ENCODE measurements at regions not wholly inside any gene's neighbourhood (a gene's known extent, or its start where the extent isn't known, plus 50 kb on each side); places are given as distances from the start of the nearest gene placed in this dataset.

DNA sequence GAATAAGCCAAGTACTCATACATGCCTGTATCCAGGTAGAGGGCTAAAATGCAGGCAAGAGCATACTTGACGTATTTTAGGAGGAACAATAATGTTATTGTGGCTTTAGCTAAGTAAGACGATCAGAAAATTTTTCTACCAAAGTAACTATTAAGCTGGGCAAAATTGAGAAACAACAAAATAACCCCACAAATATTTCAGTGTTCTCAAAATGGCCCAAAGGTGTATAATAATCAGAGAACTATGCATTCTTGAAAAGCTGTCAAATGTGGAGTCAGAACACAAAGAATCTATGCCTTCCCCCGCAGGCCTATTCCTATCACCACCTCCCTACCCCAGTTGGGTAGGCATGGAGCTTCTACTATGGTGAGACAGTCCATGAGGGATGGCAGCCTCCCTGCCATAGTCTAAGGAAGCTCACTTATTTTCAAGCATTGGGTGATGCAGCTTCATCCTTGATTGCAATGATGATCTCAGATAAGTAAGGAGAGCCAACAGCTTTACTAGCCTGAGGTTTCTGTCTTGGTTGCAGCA lies 1132.5 kb upstream of the SPRY2 start:
- Histone ChIP-seq H3K27me3 (ENCODE audit: control insufficient read depth in 5 of 5, insufficient read depth in 4 of 5, low read length in 5 of 5) (no peaks in the 10 kb centered on the region), H3K9ac (ENCODE audit: low read length in 5 of 5) (no peak overlapping the region), H3K9me3 (ENCODE audit: control insufficient read depth in 5 of 5, low read length in 5 of 5) (peaks cover 0 to 2% (median 0%) of the 10 kb centered on the region in 5 donors), H3K27ac (ENCODE audit: low read depth, low read length) (no peak overlapping the region), H3K36me3 (ENCODE audit: control insufficient read depth in 5 of 5, insufficient read depth in 5 of 5, low read length in 5 of 5) (no peaks in the 10 kb centered on the region), H3K4me3 (ENCODE audit: low read depth in 1 of 5, low read length in 5 of 5) (no peak overlapping the region), H3K4me1 (ENCODE audit: control insufficient read depth in 5 of 5, insufficient read depth in 5 of 5, low read length in 5 of 5) (no peaks in the 10 kb centered on the region)

DNA sequence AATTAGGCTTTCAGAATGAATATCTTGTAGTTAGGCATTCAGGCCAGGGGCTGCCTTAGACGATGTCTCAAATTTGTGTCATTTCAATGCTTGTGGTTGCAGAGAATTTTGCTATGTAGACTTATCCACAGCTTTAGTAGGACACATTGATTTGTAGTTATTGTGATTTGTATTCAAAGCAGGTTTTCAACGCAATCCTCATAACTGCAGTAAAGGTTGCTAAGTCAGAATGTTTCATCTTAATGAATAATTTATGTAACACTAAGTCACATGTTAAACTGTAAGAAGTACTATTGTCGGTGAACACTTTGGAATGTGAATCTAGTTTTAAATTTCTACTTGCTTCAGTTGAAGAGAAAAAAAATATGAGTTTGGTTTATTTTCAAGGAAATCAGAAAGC lies 1117.2 kb upstream of the SPRY2 start:
- no peaks in the 10 kb centered on the region for H3K36me3 ChIP-seq (ENCODE audit: control insufficient read depth in 5 of 5, insufficient read depth in 5 of 5, low read length in 5 of 5)
- H3K27ac ChIP-seq (ENCODE audit: low read depth, low read length) = no peak overlapping the region
- no peak overlapping the region for H3K4me3 ChIP-seq (ENCODE audit: low read depth in 1 of 5, low read length in 5 of 5)
- H3K9ac ChIP-seq (ENCODE audit: low read length in 5 of 5) = no peak overlapping the region
- no peaks in the 10 kb centered on the region for H3K4me1 ChIP-seq (ENCODE audit: control insufficient read depth in 5 of 5, insufficient read depth in 5 of 5, low read length in 5 of 5)
- no peaks in the 10 kb centered on the region for H3K27me3 ChIP-seq (ENCODE audit: control insufficient read depth in 5 of 5, insufficient read depth in 4 of 5, low read length in 5 of 5)
- no peaks in the 10 kb centered on the region for H3K9me3 ChIP-seq (ENCODE audit: control insufficient read depth in 5 of 5, low read length in 5 of 5)

DNA sequence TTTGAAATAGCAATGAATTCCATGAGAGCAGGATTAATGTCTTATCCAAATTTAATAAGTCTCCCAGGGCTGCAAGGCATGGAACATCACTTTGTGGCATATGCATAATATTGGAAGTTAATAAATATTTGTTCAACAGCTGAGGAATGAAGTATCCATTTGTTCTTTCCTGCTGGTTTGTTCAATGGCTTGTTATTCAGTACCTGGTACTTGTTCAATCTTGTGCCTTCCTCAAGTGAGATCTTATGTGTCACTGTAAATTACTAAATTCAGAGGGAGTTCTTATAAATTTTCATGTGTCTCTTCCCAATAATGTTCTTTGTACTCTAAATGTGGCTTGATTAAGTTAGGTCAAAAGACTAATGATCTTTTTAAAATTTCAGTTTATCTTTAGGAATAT lies 1105.5 kb upstream of the SPRY2 start:
- no peak overlapping the region for H3K4me3 ChIP-seq (ENCODE audit: low read depth in 1 of 5, low read length in 5 of 5)
- no peak overlapping the region for H3K27ac ChIP-seq (ENCODE audit: low read depth, low read length)
- no peaks in the 10 kb centered on the region for H3K4me1 ChIP-seq (ENCODE audit: control insufficient read depth in 5 of 5, insufficient read depth in 5 of 5, low read length in 5 of 5)
- H3K36me3 ChIP-seq (ENCODE audit: control insufficient read depth in 5 of 5, insufficient read depth in 5 of 5, low read length in 5 of 5) = no peaks in the 10 kb centered on the region
- H3K27me3 ChIP-seq (ENCODE audit: control insufficient read depth in 5 of 5, insufficient read depth in 4 of 5, low read length in 5 of 5) = no peaks in the 10 kb centered on the region
- H3K9me3 ChIP-seq (ENCODE audit: control insufficient read depth in 5 of 5, low read length in 5 of 5) = no peaks in the 10 kb centered on the region
- H3K9ac ChIP-seq (ENCODE audit: low read length in 5 of 5) = no peak overlapping the region

DNA sequence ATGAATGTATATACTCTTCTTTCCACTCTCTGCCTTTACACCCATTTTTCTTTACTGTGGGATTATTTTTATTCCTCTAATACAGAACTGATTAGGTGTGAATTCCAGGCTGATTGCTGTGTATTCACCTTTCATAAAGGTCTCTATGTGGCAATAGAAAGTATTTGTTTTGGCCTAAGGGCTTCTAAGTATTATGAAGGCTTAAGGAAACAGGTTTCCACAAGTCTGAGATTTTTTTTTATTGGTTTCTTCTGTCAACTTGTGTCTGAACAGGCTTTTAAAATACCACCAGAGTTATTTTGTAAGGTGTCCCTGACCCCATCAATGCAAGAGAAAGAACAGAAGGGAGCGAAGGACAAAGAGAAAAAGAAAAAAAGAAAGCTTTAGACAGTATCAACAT lies 1102.0 kb upstream of the SPRY2 start:
- no peaks in the 10 kb centered on the region for H3K9me3 ChIP-seq (ENCODE audit: control insufficient read depth in 5 of 5, low read length in 5 of 5)
- no peak overlapping the region for H3K27ac ChIP-seq (ENCODE audit: low read depth, low read length)
- H3K4me3 ChIP-seq (ENCODE audit: low read depth in 1 of 5, low read length in 5 of 5) = no peak overlapping the region
- H3K4me1 ChIP-seq (ENCODE audit: control insufficient read depth in 5 of 5, insufficient read depth in 5 of 5, low read length in 5 of 5) = no peaks in the 10 kb centered on the region
- no peaks in the 10 kb centered on the region for H3K36me3 ChIP-seq (ENCODE audit: control insufficient read depth in 5 of 5, insufficient read depth in 5 of 5, low read length in 5 of 5)
- H3K9ac ChIP-seq (ENCODE audit: low read length in 5 of 5) = no peak overlapping the region
- no peaks in the 10 kb centered on the region for H3K27me3 ChIP-seq (ENCODE audit: control insufficient read depth in 5 of 5, insufficient read depth in 4 of 5, low read length in 5 of 5)

DNA sequence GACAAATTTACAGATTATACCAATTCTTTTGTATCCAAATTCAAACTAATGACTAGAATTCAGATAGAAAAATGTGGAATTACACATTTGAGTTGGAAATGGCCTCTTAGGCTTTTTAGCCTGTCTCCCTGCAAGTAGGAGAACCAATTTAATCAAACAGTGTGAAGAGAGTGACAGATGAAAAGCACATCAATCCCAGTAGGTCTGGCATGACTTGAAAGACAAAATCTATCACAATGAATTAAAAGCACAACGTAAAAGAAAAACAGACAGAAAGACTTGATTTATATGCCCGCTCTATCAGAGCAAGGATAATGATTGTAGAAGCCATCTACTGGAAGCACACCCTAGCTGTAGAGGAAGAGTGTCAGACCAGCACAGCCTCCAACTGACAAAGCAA lies 1084.4 kb upstream of the SPRY2 start:
- no peak overlapping the region for H3K4me3 ChIP-seq (ENCODE audit: low read depth in 1 of 5, low read length in 5 of 5)
- H3K9ac ChIP-seq (ENCODE audit: low read length in 5 of 5) = no peak overlapping the region
- no peaks in the 10 kb centered on the region for H3K4me1 ChIP-seq (ENCODE audit: control insufficient read depth in 5 of 5, insufficient read depth in 5 of 5, low read length in 5 of 5)
- peaks cover 0 to 4% (median 0%) of the 10 kb centered on the region in 5 donors for H3K9me3 ChIP-seq (ENCODE audit: control insufficient read depth in 5 of 5, low read length in 5 of 5)
- H3K27ac ChIP-seq (ENCODE audit: low read depth, low read length) = no peak overlapping the region
- no peaks in the 10 kb centered on the region for H3K27me3 ChIP-seq (ENCODE audit: control insufficient read depth in 5 of 5, insufficient read depth in 4 of 5, low read length in 5 of 5)
- no peaks in the 10 kb centered on the region for H3K36me3 ChIP-seq (ENCODE audit: control insufficient read depth in 5 of 5, insufficient read depth in 5 of 5, low read length in 5 of 5)

DNA sequence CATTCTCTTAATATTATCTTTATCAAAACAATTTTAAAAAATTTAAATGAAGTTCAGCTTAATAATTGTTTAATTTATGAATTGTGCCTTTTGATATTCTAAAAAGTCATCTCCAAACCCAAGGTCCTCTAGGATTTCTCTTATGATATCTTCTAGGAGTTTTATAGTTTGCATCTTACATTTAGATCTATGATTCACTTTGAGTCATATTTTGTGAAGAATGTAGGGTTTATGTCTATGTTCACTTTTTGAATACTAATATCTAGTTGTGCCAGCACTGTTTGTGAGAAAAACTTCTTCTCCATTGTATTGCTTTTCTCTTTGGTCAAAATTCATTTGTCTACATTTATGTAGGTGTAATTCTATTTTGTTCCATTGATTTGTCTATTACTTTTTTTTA lies 1068.4 kb upstream of the SPRY2 start:
- Histone ChIP-seq H3K4me3 (ENCODE audit: low read depth in 1 of 5, low read length in 5 of 5) (no peak overlapping the region), H3K9ac (ENCODE audit: low read length in 5 of 5) (no peak overlapping the region), H3K27me3 (ENCODE audit: control insufficient read depth in 5 of 5, insufficient read depth in 4 of 5, low read length in 5 of 5) (no peaks in the 10 kb centered on the region)

DNA sequence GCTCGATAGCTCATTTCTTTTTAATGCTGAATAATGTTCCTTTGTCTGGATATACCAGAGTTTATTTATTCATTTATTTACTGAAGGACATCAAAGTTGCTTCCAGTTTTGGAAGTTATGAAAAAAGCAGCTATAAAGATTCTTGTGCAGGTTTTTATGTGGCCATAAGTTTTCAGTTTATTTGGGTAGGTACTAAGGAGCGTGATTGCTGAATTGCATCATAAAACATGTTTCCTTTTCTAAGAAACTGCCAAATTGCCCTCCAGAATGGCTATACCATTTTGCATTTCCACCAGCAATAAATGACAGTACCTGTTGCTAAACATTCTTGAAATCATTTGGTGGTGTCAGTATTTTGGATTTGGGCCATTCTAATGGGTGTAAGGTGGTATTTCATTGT lies 1067.7 kb upstream of the SPRY2 start:
- Histone ChIP-seq H3K27ac (ENCODE audit: low read depth, low read length) (no peak overlapping the region), H3K9me3 (ENCODE audit: control insufficient read depth in 5 of 5, low read length in 5 of 5) (no peaks in the 10 kb centered on the region), H3K9ac (ENCODE audit: low read length in 5 of 5) (no peak overlapping the region), H3K4me1 (ENCODE audit: control insufficient read depth in 5 of 5, insufficient read depth in 5 of 5, low read length in 5 of 5) (no peaks in the 10 kb centered on the region), H3K4me3 (ENCODE audit: low read depth in 1 of 5, low read length in 5 of 5) (no peak overlapping the region), H3K36me3 (ENCODE audit: control insufficient read depth in 5 of 5, insufficient read depth in 5 of 5, low read length in 5 of 5) (no peaks in the 10 kb centered on the region), H3K27me3 (ENCODE audit: control insufficient read depth in 5 of 5, insufficient read depth in 4 of 5, low read length in 5 of 5) (no peaks in the 10 kb centered on the region)

More for the DNA sequence above, 1068.4 kb upstream of the SPRY2 start:
- no peaks in the 10 kb centered on the region for H3K36me3 ChIP-seq (ENCODE audit: control insufficient read depth in 5 of 5, insufficient read depth in 5 of 5, low read length in 5 of 5)
- no peak overlapping the region for H3K27ac ChIP-seq (ENCODE audit: low read depth, low read length)
- no peaks in the 10 kb centered on the region for H3K9me3 ChIP-seq (ENCODE audit: control insufficient read depth in 5 of 5, low read length in 5 of 5)
- no peaks in the 10 kb centered on the region for H3K4me1 ChIP-seq (ENCODE audit: control insufficient read depth in 5 of 5, insufficient read depth in 5 of 5, low read length in 5 of 5)

DNA sequence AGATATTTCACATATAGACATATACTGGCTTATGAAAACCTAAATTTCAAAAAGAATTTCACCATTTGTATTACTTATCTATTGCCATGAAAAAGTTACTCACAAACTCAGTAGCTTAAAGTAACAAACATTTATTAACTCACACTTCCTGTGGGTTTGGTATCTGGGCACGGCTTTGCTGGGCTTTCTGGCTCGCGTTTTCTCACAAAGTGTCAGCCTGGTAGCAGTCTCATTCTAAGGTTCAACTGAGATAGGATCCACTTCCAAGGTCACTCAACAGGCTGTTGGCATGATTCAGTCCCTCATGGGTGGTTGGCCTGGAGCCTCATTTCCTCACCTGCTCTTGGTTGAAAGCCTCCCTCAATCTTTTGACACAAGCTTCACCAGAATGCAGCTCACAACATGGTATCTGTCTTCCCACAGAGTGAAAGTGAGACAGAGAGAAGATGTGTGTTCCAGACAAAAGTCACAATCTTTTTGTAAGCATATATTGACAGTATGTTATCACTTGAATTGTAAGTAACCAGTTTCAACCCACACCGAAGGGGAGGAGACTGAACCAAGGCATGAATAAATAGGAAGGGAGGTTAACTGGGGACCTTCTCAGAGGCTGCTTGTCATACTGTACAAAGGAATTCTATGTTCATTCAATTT lies 1065.8 kb upstream of the SPRY2 start:
- H3K9me3 ChIP-seq (ENCODE audit: control insufficient read depth in 5 of 5, low read length in 5 of 5) = no peaks in the 10 kb centered on the region
- no peaks in the 10 kb centered on the region for H3K36me3 ChIP-seq (ENCODE audit: control insufficient read depth in 5 of 5, insufficient read depth in 5 of 5, low read length in 5 of 5)
- no peak overlapping the region for H3K27ac ChIP-seq (ENCODE audit: low read depth, low read length)
- no peak overlapping the region for H3K4me3 ChIP-seq (ENCODE audit: low read depth in 1 of 5, low read length in 5 of 5)
- H3K4me1 ChIP-seq (ENCODE audit: control insufficient read depth in 5 of 5, insufficient read depth in 5 of 5, low read length in 5 of 5) = no peaks in the 10 kb centered on the region
- no peak overlapping the region for H3K9ac ChIP-seq (ENCODE audit: low read length in 5 of 5)
- no peaks in the 10 kb centered on the region for H3K27me3 ChIP-seq (ENCODE audit: control insufficient read depth in 5 of 5, insufficient read depth in 4 of 5, low read length in 5 of 5)

DNA sequence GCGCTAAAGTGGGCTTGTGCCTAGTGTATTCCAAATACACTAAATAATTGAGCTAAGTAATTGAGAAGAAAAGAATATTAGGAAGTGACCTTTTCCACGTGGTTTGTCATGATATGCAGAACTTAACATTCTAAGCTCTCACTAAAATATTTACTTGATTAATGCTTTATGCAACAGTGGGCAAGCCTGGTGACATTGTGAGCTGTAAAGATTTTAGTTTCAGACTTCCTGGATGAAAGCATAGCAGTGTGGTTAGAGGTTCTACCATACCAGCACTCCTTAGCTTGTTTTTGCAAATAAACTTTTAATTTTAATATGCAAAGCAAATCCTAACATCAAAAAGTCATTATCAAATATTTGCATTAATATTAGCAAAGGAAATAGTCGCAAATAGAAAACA lies 1065.1 kb upstream of the SPRY2 start:
- Histone ChIP-seq H3K27me3 (ENCODE audit: control insufficient read depth in 5 of 5, insufficient read depth in 4 of 5, low read length in 5 of 5) (no peaks in the 10 kb centered on the region), H3K9ac (ENCODE audit: low read length in 5 of 5) (no peak overlapping the region), H3K27ac (ENCODE audit: low read depth, low read length) (no peak overlapping the region), H3K9me3 (ENCODE audit: control insufficient read depth in 5 of 5, low read length in 5 of 5) (no peaks in the 10 kb centered on the region), H3K36me3 (ENCODE audit: control insufficient read depth in 5 of 5, insufficient read depth in 5 of 5, low read length in 5 of 5) (no peaks in the 10 kb centered on the region), H3K4me3 (ENCODE audit: low read depth in 1 of 5, low read length in 5 of 5) (no peak overlapping the region), H3K4me1 (ENCODE audit: control insufficient read depth in 5 of 5, insufficient read depth in 5 of 5, low read length in 5 of 5) (no peaks in the 10 kb centered on the region)

DNA sequence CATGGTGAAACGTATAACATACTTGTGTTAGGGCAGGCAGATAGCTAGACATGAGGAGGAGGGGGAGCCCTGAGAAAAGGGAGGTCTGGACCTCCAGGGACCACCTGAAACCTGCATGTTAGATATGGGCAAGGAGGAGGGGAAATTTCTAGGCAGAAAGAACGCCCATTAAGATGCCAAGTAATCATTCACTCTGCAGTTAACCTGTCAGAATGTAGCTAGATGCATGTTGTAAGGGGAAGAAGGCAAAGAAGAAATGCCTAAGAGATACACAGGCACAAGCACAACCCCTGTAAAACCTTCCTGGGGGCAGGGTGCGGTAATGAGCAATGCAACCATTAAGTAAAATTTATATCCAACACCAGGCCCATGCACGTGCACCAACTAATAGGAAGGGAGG lies 1055.3 kb upstream of the SPRY2 start:
- Histone ChIP-seq H3K9me3 (ENCODE audit: control insufficient read depth in 5 of 5, low read length in 5 of 5) (no peaks in the 10 kb centered on the region), H3K4me3 (ENCODE audit: low read depth in 1 of 5, low read length in 5 of 5) (no peak overlapping the region), H3K4me1 (ENCODE audit: control insufficient read depth in 5 of 5, insufficient read depth in 5 of 5, low read length in 5 of 5) (peaks cover 0 to 6% (median 0%) of the 10 kb centered on the region in 5 donors), H3K27ac (ENCODE audit: low read depth, low read length) (no peak overlapping the region), H3K9ac (ENCODE audit: low read length in 5 of 5) (no peak overlapping the region), H3K36me3 (ENCODE audit: control insufficient read depth in 5 of 5, insufficient read depth in 5 of 5, low read length in 5 of 5) (no peaks in the 10 kb centered on the region), H3K27me3 (ENCODE audit: control insufficient read depth in 5 of 5, insufficient read depth in 4 of 5, low read length in 5 of 5) (no peaks in the 10 kb centered on the region)
